Caco-2 (cell line): ENCODE measurements at regions not wholly inside any gene's neighbourhood (a gene's known extent, or its start where the extent isn't known, plus 50 kb on each side); places are given as distances from the start of the nearest gene placed in this dataset.

Experiments
- BruUV-seq: library from RNA; stranded (reverse); fragments of 400-500 nt; replicated peaks from 2 replicates; lab custom pipeline; 2021; lab: Mats Ljungman, UMichigan
- CTCF ChIA-PET: fragments of 300-600 bp; sonication (Branson Sonifier 250); formaldehyde crosslinking; loops from one replicate; lab custom pipeline; 2022; ENCODE audit warnings: antibody characterized with exemption; lab: Charles Lee
- POLR2A ChIA-PET: fragments of 300-600 bp; sonication (Branson Sonifier 250); formaldehyde crosslinking; loops from one replicate; lab custom pipeline; 2022; ENCODE audit warnings: antibody characterized with exemption; lab: Charles Lee
- DNase-seq, 2 experiments: peaks; one replicate each; pipeline versions ENCODE4 v3.0.0 to v3.0.0-alpha.2; 2020 to 2022
- H3K27me3 ChIP-seq: replicated peaks from 2 replicates; pipeline ENCODE4 v1.6.0; 2011; ENCODE audit warnings: low read length; ENCODE audit not compliant: control insufficient read depth, insufficient read depth
- H3K36me3 ChIP-seq: 2 replicates; pipeline ENCODE4 v1.5.1; 2011; ENCODE audit warnings: low read length; ENCODE audit not compliant: control insufficient read depth, insufficient read depth
- H3K4me1 ChIP-seq: fragments of 250-450 bp; sonication (Bioruptor Pico); 2 replicates; pipeline ENCODE4 v1.5.1; 2020; ENCODE audit warnings: mild to moderate bottlenecking
- H3K4me3 ChIP-seq: 2 replicates; pipeline ENCODE4 v1.5.1; 2011; ENCODE audit warnings: low read depth, mild to moderate bottlenecking, control low read depth, low read length
- H3K9me3 ChIP-seq: fragments of 250-450 bp; sonication (Bioruptor Pico); 2 replicates; pipeline ENCODE4 v1.5.1; 2020; ENCODE audit warnings: mild to moderate bottlenecking, moderate library complexity
- H3K27ac Mint-ChIP-seq: one replicate; pipeline ENCODE4 v1.8.0; 2022; ENCODE audit warnings: mixed read lengths; ENCODE audit not compliant: unreplicated experiment
- H3K27me3 Mint-ChIP-seq: one replicate; pipeline ENCODE4 v1.8.0; 2022; ENCODE audit warnings: mixed read lengths; ENCODE audit not compliant: insufficient read depth, unreplicated experiment
- H3K36me3 Mint-ChIP-seq: one replicate; pipeline ENCODE4 v1.8.0; 2022; ENCODE audit warnings: mild to moderate bottlenecking, mixed read lengths; ENCODE audit not compliant: insufficient read depth, unreplicated experiment
- H3K4me1 Mint-ChIP-seq: one replicate; pipeline ENCODE4 v1.8.0; 2022; ENCODE audit warnings: low read depth, mixed read lengths; ENCODE audit not compliant: unreplicated experiment
- H3K4me3 Mint-ChIP-seq: one replicate; pipeline ENCODE4 v1.8.0; 2022; ENCODE audit warnings: mild to moderate bottlenecking, moderate library complexity, mixed read lengths; ENCODE audit not compliant: unreplicated experiment
- H3K9me3 Mint-ChIP-seq: one replicate; pipeline ENCODE4 v1.8.0; 2022; ENCODE audit warnings: mixed read lengths; ENCODE audit not compliant: unreplicated experiment
- intact Hi-C: fragments of 100-400 bp; cut with micrococcal nuclease; formaldehyde crosslinking; loops from one replicate; pipeline ENCODE4 v1.10.0; 2022; ENCODE audit not compliant: unreplicated experiment
- TF ChIP-seq, protein P1 (sequence below), 2 experiments: fragments of 200-600 bp in 1 of 2; IDR thresholded peaks; 1 replicate in 1 of 2; 2 replicates in 1 of 2; pipeline versions ENCODE4 v1.5.1 to v1.8.0; 2011 to 2022; ENCODE audit warnings: antibody characterized with exemption in 1 of 2, control low read depth in 1 of 2, inconsistent platforms in 1 of 2, low read depth in 1 of 2, low read length in 1 of 2, mild to moderate bottlenecking in 1 of 2, moderate library complexity in 1 of 2; ENCODE audit not compliant: insufficient read depth in 1 of 2, severe bottlenecking in 1 of 2, unreplicated experiment in 1 of 2

DNA sequence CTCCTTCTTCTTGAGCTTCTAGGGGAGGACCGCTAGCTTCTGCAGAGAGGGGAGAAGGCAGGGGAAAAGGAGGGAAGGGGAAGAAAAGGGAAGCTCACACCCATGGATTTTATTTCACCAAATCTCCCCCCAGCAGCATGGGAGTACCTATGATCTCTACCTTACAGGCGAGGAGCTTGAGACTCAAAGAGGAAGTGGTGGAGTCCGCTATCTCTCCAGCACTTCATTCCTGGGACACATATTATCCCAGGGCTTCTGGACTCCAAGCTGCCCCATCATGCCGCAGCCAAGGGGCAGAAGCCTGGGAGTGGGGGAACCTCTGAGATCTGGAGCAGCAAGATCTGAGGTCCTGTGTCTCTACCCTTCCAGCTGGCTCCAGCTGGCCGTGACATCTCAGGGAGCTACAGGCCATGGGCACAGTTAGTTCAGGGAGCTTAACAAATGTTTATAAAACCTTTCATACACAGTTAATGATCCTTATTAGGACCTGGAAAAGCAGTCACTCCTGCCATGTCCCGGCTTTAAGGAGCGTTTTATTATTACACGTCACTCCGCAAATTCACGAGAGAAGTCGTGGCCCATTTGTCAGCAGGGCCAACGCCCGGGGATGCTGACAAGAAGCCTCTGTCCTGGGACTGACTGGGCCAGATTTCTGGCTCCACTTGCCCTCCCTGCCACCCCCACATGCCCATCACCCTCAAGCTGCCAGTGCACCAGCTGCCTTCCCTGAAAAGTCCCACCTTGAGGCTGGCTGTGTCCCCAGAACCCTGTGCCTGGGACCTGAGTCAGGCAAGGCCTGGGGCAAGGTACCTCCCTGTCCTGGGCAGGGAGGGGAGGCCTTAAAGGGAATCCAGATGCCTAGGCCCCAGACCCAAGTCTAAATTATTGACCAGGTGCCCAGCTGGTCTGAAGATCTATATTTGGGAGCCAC lies 132.1 kb upstream of the ZMIZ1 start:
- H3K36me3 ChIP-seq = no peaks in the 10 kb centered on the region
- no peak for DNase-seq
- no TSS peak for BruUV-seq
- no peaks in the 10 kb centered on the region for H3K27me3 ChIP-seq
- no peaks in the 10 kb centered on the region for H3K4me1 Mint-ChIP-seq
- ChIA-PET POLR2A (no interaction called here), CTCF (no interaction called here)
- no peaks in the 10 kb centered on the region for H3K27me3 Mint-ChIP-seq
- no peak overlapping the region for H3K4me3 ChIP-seq
- H3K9me3 Mint-ChIP-seq = no peaks in the 10 kb centered on the region
- no peak overlapping the region for H3K4me3 Mint-ChIP-seq
- intact Hi-C loops = loop anchor here (5.0 kb wide), 1 partner anchor 36 kb away; no protein-coding TSS in a partner anchor
- no peaks in the 10 kb centered on the region for H3K9me3 ChIP-seq
- TF ChIP-seq, protein P1, sequence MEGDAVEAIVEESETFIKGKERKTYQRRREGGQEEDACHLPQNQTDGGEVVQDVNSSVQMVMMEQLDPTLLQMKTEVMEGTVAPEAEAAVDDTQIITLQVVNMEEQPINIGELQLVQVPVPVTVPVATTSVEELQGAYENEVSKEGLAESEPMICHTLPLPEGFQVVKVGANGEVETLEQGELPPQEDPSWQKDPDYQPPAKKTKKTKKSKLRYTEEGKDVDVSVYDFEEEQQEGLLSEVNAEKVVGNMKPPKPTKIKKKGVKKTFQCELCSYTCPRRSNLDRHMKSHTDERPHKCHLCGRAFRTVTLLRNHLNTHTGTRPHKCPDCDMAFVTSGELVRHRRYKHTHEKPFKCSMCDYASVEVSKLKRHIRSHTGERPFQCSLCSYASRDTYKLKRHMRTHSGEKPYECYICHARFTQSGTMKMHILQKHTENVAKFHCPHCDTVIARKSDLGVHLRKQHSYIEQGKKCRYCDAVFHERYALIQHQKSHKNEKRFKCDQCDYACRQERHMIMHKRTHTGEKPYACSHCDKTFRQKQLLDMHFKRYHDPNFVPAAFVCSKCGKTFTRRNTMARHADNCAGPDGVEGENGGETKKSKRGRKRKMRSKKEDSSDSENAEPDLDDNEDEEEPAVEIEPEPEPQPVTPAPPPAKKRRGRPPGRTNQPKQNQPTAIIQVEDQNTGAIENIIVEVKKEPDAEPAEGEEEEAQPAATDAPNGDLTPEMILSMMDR (IDR thresholded peaks at IDR 0.05; ENCODE audit: insufficient read depth in 1 of 2, low read depth in 1 of 2, low read length in 1 of 2, severe bottlenecking in 1 of 2, unreplicated experiment in 1 of 2) = no peak
- H3K4me1 ChIP-seq = no peaks in the 10 kb centered on the region
- no peaks in the 10 kb centered on the region for H3K36me3 Mint-ChIP-seq
- no peak overlapping the region for H3K27ac Mint-ChIP-seq

DNA sequence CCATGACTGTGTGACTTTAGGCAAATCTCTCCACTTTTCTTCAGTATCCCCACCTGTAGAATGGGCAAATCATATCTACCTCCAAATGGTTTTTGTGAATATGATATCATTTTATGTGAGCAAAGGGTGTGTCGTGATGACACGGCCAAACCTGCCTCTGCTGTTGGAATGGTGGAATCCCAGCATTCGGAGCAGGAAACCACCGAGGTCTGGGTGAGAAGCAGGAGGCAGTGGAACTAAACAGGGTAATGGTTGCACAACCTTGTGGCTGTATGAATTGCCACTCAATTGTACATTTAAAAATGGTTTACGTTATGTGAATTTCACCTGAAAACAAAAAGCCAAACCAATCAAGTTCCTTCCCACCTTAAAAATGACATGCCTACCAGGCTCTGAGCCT lies 131.4 kb upstream of the ZMIZ1 start:
- intact Hi-C loops = loop anchor here (5.0 kb wide), 1 partner anchor 35 kb away; no protein-coding TSS in a partner anchor
- H3K9me3 Mint-ChIP-seq = no peaks in the 10 kb centered on the region
- Histone ChIP-seq H3K4me1 (no peaks in the 10 kb centered on the region), H3K36me3 (no peaks in the 10 kb centered on the region), H3K9me3 (no peaks in the 10 kb centered on the region), H3K4me3 (no peak overlapping the region), H3K27me3 (no peaks in the 10 kb centered on the region)
- TF ChIP-seq, protein P1 (IDR thresholded peaks at IDR 0.05; ENCODE audit: insufficient read depth in 1 of 2, low read depth in 1 of 2, low read length in 1 of 2, severe bottlenecking in 1 of 2, unreplicated experiment in 1 of 2) = no peak
- DNase-seq = no peak
- CTCF ChIA-PET = no interaction called here
- no peak overlapping the region for H3K27ac Mint-ChIP-seq
- H3K4me3 Mint-ChIP-seq = no peak overlapping the region
- POLR2A ChIA-PET = no interaction called here
- H3K4me1 Mint-ChIP-seq = no peaks in the 10 kb centered on the region
- no TSS peak for BruUV-seq
- no peaks in the 10 kb centered on the region for H3K36me3 Mint-ChIP-seq
- H3K27me3 Mint-ChIP-seq = no peaks in the 10 kb centered on the region

DNA sequence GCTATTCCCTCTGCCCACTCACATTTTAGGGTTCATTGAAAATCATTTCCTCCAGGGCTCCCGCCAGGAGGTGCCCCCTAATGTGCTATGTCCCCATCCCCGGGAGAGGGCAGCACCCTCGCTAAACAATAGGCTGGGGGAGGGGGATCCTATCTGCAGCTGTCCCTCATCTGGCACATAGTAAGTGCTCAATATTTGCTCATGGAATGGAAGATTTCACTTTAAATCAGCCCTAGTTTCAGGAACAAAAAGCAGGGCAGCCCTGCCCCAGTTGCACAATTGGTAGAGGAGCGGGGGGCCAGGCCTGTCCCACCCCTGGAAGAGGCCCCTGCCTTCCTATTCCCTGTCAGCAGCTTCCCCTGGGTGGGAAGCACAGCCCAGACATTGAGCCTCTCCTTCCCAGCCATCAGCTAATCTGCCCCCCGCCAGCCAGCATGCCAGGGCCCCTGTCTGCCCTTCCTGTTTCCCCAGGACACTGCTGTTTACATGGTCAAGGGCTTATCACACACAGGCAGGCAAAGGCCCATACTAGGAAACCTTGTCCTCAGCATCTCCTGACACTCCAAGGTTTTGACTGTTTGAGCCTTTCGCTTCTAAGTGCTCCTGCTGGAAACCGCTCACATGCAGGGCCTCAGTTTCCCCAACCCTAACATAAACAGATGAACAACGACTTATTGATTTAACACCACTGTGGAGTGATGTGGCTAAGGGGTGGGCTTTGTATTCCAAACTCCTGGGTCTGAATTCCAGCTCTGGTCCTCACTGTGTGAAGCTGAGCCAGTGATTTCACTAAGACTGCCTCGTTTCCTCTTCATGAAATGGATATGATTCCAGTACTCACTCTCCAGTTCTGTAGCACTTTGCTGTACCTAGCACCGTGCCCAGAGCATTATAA lies 130.7 kb upstream of the ZMIZ1 start:
- intact Hi-C loops = loop anchor here (5.0 kb wide), 1 partner anchor 34 kb away; no protein-coding TSS in a partner anchor
- ChIA-PET POLR2A (no interaction called here), CTCF (no interaction called here)
- Mint-ChIP-seq H3K4me3 (no peak overlapping the region), H3K4me1 (no peaks in the 10 kb centered on the region), H3K27ac (no peak overlapping the region), H3K27me3 (no peaks in the 10 kb centered on the region), H3K36me3 (no peaks in the 10 kb centered on the region), H3K9me3 (peaks cover 6% of the 10 kb centered on the region)
- Histone ChIP-seq H3K9me3 (0 out of 2 replicates have a peak, but pooled peaks cover under 1% of the 10 kb centered on the region), H3K4me3 (no peak overlapping the region), H3K4me1 (no peaks in the 10 kb centered on the region), H3K36me3 (no peaks in the 10 kb centered on the region), H3K27me3 (no peaks in the 10 kb centered on the region)
- BruUV-seq = no TSS peak
- TF ChIP-seq, protein P1 (IDR thresholded peaks at IDR 0.05; ENCODE audit: insufficient read depth in 1 of 2, low read depth in 1 of 2, low read length in 1 of 2, severe bottlenecking in 1 of 2, unreplicated experiment in 1 of 2) = no peak
- DNase-seq = no peak
